Effector memory CD8-positive, alpha-beta T cell (primary cell): ENCODE measurements at regions not wholly inside any gene's neighbourhood (a gene's known extent, or its start where the extent isn't known, plus 50 kb on each side); places are given as distances from the start of the nearest gene placed in this dataset.

Experiments used
- ATAC-seq: fragments of 150-1000 bp; cut with Tn5 transposase; replicated peaks from 2 replicates; pipeline ENCODE4 v1.10.0; 2021; ENCODE audit warnings: mild to moderate bottlenecking, moderate library complexity
- DNase-seq, 3 experiments: peaks; one replicate each; pipeline ENCODE4 v3.0.0; 2021
- H3K27ac Mint-ChIP-seq, 2 donors: one replicate each; pipeline ENCODE4 v1.8.0; 2022; ENCODE audit warnings: mild to moderate bottlenecking in 2 of 2, mixed read lengths in 2 of 2, moderate library complexity in 2 of 2
- H3K27me3 Mint-ChIP-seq, 2 donors: one replicate each; pipeline ENCODE4 v1.8.0; 2022; ENCODE audit warnings: mixed read lengths in 2 of 2
- H3K36me3 Mint-ChIP-seq: one replicate; pipeline ENCODE4 v1.8.0; 2022; ENCODE audit warnings: mild to moderate bottlenecking, moderate library complexity, mixed read lengths; ENCODE audit not compliant: insufficient read depth
- H3K4me1 Mint-ChIP-seq, 2 donors: one replicate each; pipeline ENCODE4 v1.8.0; 2022; ENCODE audit warnings: low read depth in 2 of 2, mixed read lengths in 2 of 2
- H3K4me3 Mint-ChIP-seq, 2 donors: one replicate each; pipeline ENCODE4 v1.8.0; 2022; ENCODE audit warnings: mild to moderate bottlenecking in 2 of 2, mixed read lengths in 2 of 2, moderate library complexity in 2 of 2
- H3K9me3 Mint-ChIP-seq, 2 donors: one replicate each; pipeline ENCODE4 v1.8.0; 2022; ENCODE audit warnings: mixed read lengths in 2 of 2

- no peak for DNase-seq
- Mint-ChIP-seq H3K4me3 (no peak overlapping the region), H3K36me3 (no peaks in the 10 kb centered on the region), H3K27ac (no peak overlapping the region), H3K9me3 (no peaks in the 10 kb centered on the region), H3K4me1 (no peaks in the 10 kb centered on the region), H3K27me3 (peaks cover 31 to 37% of the 10 kb centered on the region in 2 donors)
- no peak for ATAC-seq
These were observed 156.9 kb upstream of the MAGI3 start for GRCh38 chr1:113233441-113233840.

GRCh38 chr1:113241237-113241636 is 149.1 kb upstream of the MAGI3 start:
- H3K4me3 Mint-ChIP-seq: no peak overlapping the region
- H3K27me3 Mint-ChIP-seq: peaks cover 35 to 71% of the 10 kb centered on the region in 2 donors
- H3K36me3 Mint-ChIP-seq: no peaks in the 10 kb centered on the region
- no peaks in the 10 kb centered on the region for H3K4me1 Mint-ChIP-seq
- H3K27ac Mint-ChIP-seq: no peak overlapping the region
- DNase-seq (no peak), ATAC-seq (no peak)
- no peaks in the 10 kb centered on the region for H3K9me3 Mint-ChIP-seq

GRCh38 chr1:113242481-113242880 is 147.8 kb upstream of the MAGI3 start:
- Mint-ChIP-seq H3K36me3 (no peaks in the 10 kb centered on the region), H3K4me1 (no peaks in the 10 kb centered on the region), H3K27me3 (peaks cover 31 to 71% of the 10 kb centered on the region in 2 donors), H3K4me3 (no peak overlapping the region), H3K9me3 (no peaks in the 10 kb centered on the region), H3K27ac (no peak overlapping the region)
- ATAC-seq (no peak), DNase-seq (no peak)

- Mint-ChIP-seq H3K36me3 (no peaks in the 10 kb centered on the region), H3K27ac (no peak overlapping the region), H3K4me3 (no peak overlapping the region), H3K4me1 (no peaks in the 10 kb centered on the region), H3K27me3 (peaks cover 24 to 64% of the 10 kb centered on the region in 2 donors), H3K9me3 (no peaks in the 10 kb centered on the region)
- ATAC-seq (no peak), DNase-seq (no peak)
These were observed 146.8 kb upstream of the MAGI3 start for GRCh38 chr1:113243529-113243928.

GRCh38 chr1:113244112-113244820 is 146.0 kb upstream of the MAGI3 start:
- DNase-seq (no peak), ATAC-seq (no peak)
- Mint-ChIP-seq H3K4me1 (no peaks in the 10 kb centered on the region), H3K4me3 (no peak overlapping the region), H3K27ac (no peak overlapping the region), H3K9me3 (no peaks in the 10 kb centered on the region), H3K27me3 (peaks cover 22 to 61% of the 10 kb centered on the region in 2 donors), H3K36me3 (no peaks in the 10 kb centered on the region)

GRCh38 chr1:113245252-113245651 is 145.1 kb upstream of the MAGI3 start:
- no peak for ATAC-seq
- Mint-ChIP-seq H3K36me3 (no peaks in the 10 kb centered on the region), H3K4me1 (no peaks in the 10 kb centered on the region), H3K27ac (no peak overlapping the region), H3K27me3 (peaks cover 21 to 59% of the 10 kb centered on the region in 2 donors), H3K4me3 (no peak overlapping the region), H3K9me3 (no peaks in the 10 kb centered on the region)
- no peak for DNase-seq

- H3K4me1 Mint-ChIP-seq: no peaks in the 10 kb centered on the region
- H3K4me3 Mint-ChIP-seq: no peak overlapping the region
- H3K9me3 Mint-ChIP-seq: no peaks in the 10 kb centered on the region
- no peak for DNase-seq
- ATAC-seq: no peak
- H3K27ac Mint-ChIP-seq: no peak overlapping the region
- no peaks in the 10 kb centered on the region for H3K36me3 Mint-ChIP-seq
- H3K27me3 Mint-ChIP-seq: peaks cover 29 to 65% of the 10 kb centered on the region in 2 donors
These were observed 143.4 kb upstream of the MAGI3 start for GRCh38 chr1:113246929-113247328.

GRCh38 chr1:113247355-113247754 is 143.0 kb upstream of the MAGI3 start:
- DNase-seq: no peak
- H3K36me3 Mint-ChIP-seq: no peaks in the 10 kb centered on the region

GRCh38 chr1:113247782-113248181 is 142.5 kb upstream of the MAGI3 start:
- H3K4me3 Mint-ChIP-seq: no peak overlapping the region
- peaks cover 37 to 73% of the 10 kb centered on the region in 2 donors for H3K27me3 Mint-ChIP-seq
- H3K27ac Mint-ChIP-seq: no peak overlapping the region
- no peaks in the 10 kb centered on the region for H3K36me3 Mint-ChIP-seq
- H3K4me1 Mint-ChIP-seq: no peaks in the 10 kb centered on the region
- DNase-seq: no peak
- no peak for ATAC-seq
- H3K9me3 Mint-ChIP-seq: no peaks in the 10 kb centered on the region

More at GRCh38 chr1:113247355-113247754, 143.0 kb upstream of the MAGI3 start:
- no peaks in the 10 kb centered on the region for H3K9me3 Mint-ChIP-seq
- H3K27ac Mint-ChIP-seq: no peak overlapping the region
- ATAC-seq: no peak
- H3K4me1 Mint-ChIP-seq: no peaks in the 10 kb centered on the region
- H3K4me3 Mint-ChIP-seq: no peak overlapping the region
- H3K27me3 Mint-ChIP-seq: peaks cover 33 to 69% of the 10 kb centered on the region in 2 donors

GRCh38 chr1:113248494-113248893 is 141.8 kb upstream of the MAGI3 start:
- H3K4me1 Mint-ChIP-seq: no peaks in the 10 kb centered on the region
- ATAC-seq (no peak), DNase-seq (no peak)
- H3K9me3 Mint-ChIP-seq: no peaks in the 10 kb centered on the region
- peaks cover 41 to 75% of the 10 kb centered on the region in 2 donors for H3K27me3 Mint-ChIP-seq
- H3K4me3 Mint-ChIP-seq: no peak overlapping the region
- no peak overlapping the region for H3K27ac Mint-ChIP-seq
- no peaks in the 10 kb centered on the region for H3K36me3 Mint-ChIP-seq

- Mint-ChIP-seq H3K4me1 (no peaks in the 10 kb centered on the region), H3K27me3 (peaks cover 55 to 72% of the 10 kb centered on the region in 2 donors), H3K4me3 (no peak overlapping the region), H3K9me3 (no peaks in the 10 kb centered on the region), H3K36me3 (no peaks in the 10 kb centered on the region), H3K27ac (no peak overlapping the region)
- ATAC-seq (no peak), DNase-seq (no peak)
These were observed 140.2 kb upstream of the MAGI3 start for GRCh38 chr1:113250161-113250560.

GRCh38 chr1:113252166-113252565 is 138.1 kb upstream of the MAGI3 start:
- Mint-ChIP-seq H3K36me3 (no peaks in the 10 kb centered on the region), H3K4me3 (no peak overlapping the region), H3K27ac (no peak overlapping the region), H3K4me1 (no peaks in the 10 kb centered on the region), H3K9me3 (no peaks in the 10 kb centered on the region), H3K27me3 (peaks cover 53 to 56% of the 10 kb centered on the region in 2 donors)
- no peak for ATAC-seq
- no peak for DNase-seq

GRCh38 chr1:113253187-113253586 is 137.1 kb upstream of the MAGI3 start:
- H3K4me1 Mint-ChIP-seq: no peaks in the 10 kb centered on the region
- H3K9me3 Mint-ChIP-seq: no peaks in the 10 kb centered on the region
- H3K36me3 Mint-ChIP-seq: no peaks in the 10 kb centered on the region
- ATAC-seq: no peak
- no peak for DNase-seq
- no peak overlapping the region for H3K27ac Mint-ChIP-seq
- H3K27me3 Mint-ChIP-seq: peaks cover 52 to 56% of the 10 kb centered on the region in 2 donors
- H3K4me3 Mint-ChIP-seq: no peak overlapping the region

- no peaks in the 10 kb centered on the region for H3K9me3 Mint-ChIP-seq
- DNase-seq (no peak), ATAC-seq (no peak)
- no peak overlapping the region for H3K4me3 Mint-ChIP-seq
- peaks cover 55 to 60% of the 10 kb centered on the region in 2 donors for H3K27me3 Mint-ChIP-seq
- no peaks in the 10 kb centered on the region for H3K4me1 Mint-ChIP-seq
- H3K36me3 Mint-ChIP-seq: no peaks in the 10 kb centered on the region
- no peak overlapping the region for H3K27ac Mint-ChIP-seq
These were observed 136.7 kb upstream of the MAGI3 start for GRCh38 chr1:113253590-113253989.
